ENCODE measurements at regions not wholly inside any gene's neighbourhood (a gene's known extent, or its start where the extent isn't known, plus 50 kb on each side); places are given as distances from the start of the nearest gene placed in this dataset.

DNA sequence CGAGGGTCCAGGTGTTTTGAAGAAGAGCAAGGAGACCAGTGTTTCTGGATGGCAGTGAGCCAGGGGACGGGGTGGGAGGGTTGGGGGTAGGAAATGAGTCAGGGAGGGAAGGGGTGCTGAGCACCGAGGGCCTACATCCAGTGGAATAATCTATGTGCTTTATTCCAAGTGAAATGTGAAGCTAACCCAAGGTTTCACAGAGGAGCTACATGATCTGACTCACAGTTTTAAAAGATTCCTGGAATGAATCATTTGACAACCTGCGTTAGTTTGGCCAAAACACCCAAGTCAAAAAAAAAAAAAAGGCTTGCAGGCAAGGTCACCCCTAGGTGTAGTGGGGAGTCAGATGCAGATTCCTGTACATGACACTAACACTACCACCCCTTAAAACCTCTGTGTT, 419.7 kb upstream of the MEX3C start:
- no peak for DNase-seq (ENCODE audit: low spot score)
- TF ChIP-seq, protein P1, sequence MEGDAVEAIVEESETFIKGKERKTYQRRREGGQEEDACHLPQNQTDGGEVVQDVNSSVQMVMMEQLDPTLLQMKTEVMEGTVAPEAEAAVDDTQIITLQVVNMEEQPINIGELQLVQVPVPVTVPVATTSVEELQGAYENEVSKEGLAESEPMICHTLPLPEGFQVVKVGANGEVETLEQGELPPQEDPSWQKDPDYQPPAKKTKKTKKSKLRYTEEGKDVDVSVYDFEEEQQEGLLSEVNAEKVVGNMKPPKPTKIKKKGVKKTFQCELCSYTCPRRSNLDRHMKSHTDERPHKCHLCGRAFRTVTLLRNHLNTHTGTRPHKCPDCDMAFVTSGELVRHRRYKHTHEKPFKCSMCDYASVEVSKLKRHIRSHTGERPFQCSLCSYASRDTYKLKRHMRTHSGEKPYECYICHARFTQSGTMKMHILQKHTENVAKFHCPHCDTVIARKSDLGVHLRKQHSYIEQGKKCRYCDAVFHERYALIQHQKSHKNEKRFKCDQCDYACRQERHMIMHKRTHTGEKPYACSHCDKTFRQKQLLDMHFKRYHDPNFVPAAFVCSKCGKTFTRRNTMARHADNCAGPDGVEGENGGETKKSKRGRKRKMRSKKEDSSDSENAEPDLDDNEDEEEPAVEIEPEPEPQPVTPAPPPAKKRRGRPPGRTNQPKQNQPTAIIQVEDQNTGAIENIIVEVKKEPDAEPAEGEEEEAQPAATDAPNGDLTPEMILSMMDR (IDR thresholded peaks at IDR 0.05): no peak

DNA sequence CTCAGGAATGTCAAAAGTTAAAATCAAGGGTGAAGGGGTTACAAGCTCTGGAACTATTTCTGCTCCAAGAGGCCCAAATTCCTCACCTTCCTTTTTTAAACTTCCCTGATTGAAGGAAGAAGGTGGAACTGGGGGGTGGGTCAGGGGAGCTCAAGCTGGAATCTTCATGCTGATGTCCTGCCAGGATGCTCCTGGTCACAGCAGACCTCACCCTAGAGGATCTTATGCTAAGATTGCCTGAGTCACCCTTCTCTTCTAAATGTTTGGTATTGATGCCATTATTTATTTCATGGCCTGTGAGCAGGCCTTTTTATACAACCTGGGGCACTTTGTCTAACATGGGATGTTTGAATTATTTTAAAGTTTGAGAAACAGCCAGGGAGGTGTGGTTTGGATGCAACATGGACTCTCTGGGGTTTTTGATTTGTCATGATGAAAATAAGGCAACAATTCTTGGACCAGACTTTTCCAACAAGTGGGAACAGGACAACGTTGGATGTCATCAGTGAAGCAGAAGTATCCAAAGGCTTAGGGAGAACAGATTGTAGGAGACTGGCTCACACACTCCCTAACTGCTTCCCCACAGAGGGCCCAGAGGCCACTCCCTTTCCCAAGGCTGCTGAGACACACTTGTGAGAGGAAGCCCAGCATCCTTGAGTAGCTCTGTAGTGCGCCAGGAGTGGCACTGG, 420.2 kb upstream of the MEX3C start:
- H3K27me3 Mint-ChIP-seq (ENCODE audit: low read depth): peaks cover 15% of the 10 kb centered on the region
- no peaks in the 10 kb centered on the region for H3K4me1 Mint-ChIP-seq (ENCODE audit: low read depth)
- H3K36me3 Mint-ChIP-seq (ENCODE audit: low read depth): no peaks in the 10 kb centered on the region
- no peak overlapping the region for H3K27ac Mint-ChIP-seq (ENCODE audit: unreplicated experiment)
- no peak overlapping the region for H3K4me3 Mint-ChIP-seq (ENCODE audit: unreplicated experiment)
- no peaks in the 10 kb centered on the region for H3K9me3 Mint-ChIP-seq (ENCODE audit: low read depth)
- DNase-seq (ENCODE audit: low spot score): no peak
- TF ChIP-seq, protein P1 (IDR thresholded peaks at IDR 0.05): no peak

More for the DNA sequence above, 419.7 kb upstream of the MEX3C start:
- no peak overlapping the region for H3K4me3 Mint-ChIP-seq (ENCODE audit: unreplicated experiment)
- H3K4me1 Mint-ChIP-seq (ENCODE audit: low read depth): no peaks in the 10 kb centered on the region
- H3K27me3 Mint-ChIP-seq (ENCODE audit: low read depth): peaks cover 13% of the 10 kb centered on the region
- H3K27ac Mint-ChIP-seq (ENCODE audit: unreplicated experiment): no peak overlapping the region
- H3K36me3 Mint-ChIP-seq (ENCODE audit: low read depth): no peaks in the 10 kb centered on the region
- no peaks in the 10 kb centered on the region for H3K9me3 Mint-ChIP-seq (ENCODE audit: low read depth)

DNA sequence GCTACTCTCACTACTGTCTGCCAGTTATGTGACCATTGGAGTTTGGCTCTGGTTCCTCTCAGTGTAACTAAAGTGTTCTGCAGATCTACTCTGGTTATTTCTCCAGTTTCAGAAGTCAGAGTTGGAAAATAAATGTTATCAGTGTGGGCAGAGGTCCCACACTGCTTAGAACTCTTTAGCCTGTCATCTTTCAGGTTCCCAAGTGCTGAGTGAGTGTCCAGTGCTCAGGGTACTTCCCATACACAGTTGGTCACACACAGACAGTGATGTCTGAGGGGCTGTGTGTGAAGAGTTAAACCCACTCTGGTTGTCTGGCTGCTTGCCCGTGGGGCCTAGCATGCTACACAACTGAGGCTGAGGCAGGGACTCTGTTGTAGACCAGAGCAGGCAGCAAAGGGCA, 421.8 kb upstream of the MEX3C start:
- no peaks in the 10 kb centered on the region for H3K9me3 Mint-ChIP-seq (ENCODE audit: low read depth)
- H3K36me3 Mint-ChIP-seq (ENCODE audit: low read depth): no peaks in the 10 kb centered on the region
- peaks cover 27% of the 10 kb centered on the region for H3K27me3 Mint-ChIP-seq (ENCODE audit: low read depth)
- no peak overlapping the region for H3K27ac Mint-ChIP-seq (ENCODE audit: unreplicated experiment)
- no peak for DNase-seq (ENCODE audit: low spot score)
- TF ChIP-seq, protein P1 (IDR thresholded peaks at IDR 0.05): no peak
- H3K4me1 Mint-ChIP-seq (ENCODE audit: low read depth): no peaks in the 10 kb centered on the region
- no peak overlapping the region for H3K4me3 Mint-ChIP-seq (ENCODE audit: unreplicated experiment)

DNA sequence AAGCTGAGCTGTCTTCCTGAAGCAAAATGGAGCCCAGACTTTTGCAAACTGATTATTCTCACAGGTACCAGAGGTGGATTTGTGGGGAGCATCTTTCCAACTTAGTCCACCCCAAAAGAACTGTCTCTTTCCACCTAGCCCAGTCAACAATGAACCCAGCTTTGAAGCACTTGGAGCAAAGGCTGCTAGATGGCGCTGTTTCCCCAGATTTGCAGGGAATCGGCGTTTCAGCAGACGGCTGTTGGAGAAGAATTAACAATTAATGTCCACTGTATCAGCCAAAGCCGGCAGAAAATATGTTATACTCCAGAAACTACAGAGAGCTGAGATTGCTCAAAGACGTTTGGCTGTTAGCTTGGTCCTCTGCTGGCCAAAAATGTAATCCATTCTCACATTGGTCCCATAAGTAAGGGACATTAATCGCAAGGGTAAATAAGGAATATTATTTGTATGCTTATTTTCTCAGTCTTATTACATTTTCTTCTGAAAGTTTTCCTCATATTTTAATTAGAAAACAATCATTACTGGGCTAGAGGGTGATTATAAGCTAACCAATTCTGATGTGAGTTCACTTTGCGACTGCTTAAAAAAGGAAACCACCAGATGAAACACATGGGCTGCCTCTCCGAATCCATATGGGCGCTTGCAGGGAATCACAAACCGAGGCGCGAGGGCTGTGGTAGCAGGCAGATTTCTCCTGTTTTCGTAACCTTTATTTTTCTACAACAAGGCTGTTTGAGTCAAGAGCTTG, 423.8 kb upstream of the MEX3C start:
- Mint-ChIP-seq H3K4me1 (ENCODE audit: low read depth) (no peaks in the 10 kb centered on the region), H3K4me3 (ENCODE audit: unreplicated experiment) (peak overlapping the region; percentile 48), H3K36me3 (ENCODE audit: low read depth) (no peaks in the 10 kb centered on the region), H3K27me3 (ENCODE audit: low read depth) (peaks cover 29% of the 10 kb centered on the region), H3K27ac (ENCODE audit: unreplicated experiment) (no peak overlapping the region), H3K9me3 (ENCODE audit: low read depth) (no peaks in the 10 kb centered on the region)
- DNase-seq (ENCODE audit: low spot score): no peak
- TF ChIP-seq, protein P1 (IDR thresholded peaks at IDR 0.05): peak; percentile 83

DNA sequence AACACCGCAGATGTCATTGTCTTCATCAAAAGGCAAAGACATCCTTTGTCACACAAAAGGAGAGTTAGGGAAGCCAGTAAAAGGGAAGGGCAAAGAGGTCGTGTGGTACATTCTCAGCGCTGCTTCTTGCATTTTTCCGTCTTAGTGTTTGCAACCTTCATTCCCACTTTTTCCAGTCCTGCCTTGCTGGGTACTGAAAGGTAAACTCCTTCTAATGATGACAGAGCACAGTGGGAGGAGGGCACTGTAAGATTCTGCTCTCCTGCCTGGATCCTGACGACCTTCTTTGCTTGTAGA, 424.3 kb upstream of the MEX3C start:
- peak overlapping the region; percentile 48 for H3K4me3 Mint-ChIP-seq (ENCODE audit: unreplicated experiment)
- H3K36me3 Mint-ChIP-seq (ENCODE audit: low read depth): no peaks in the 10 kb centered on the region
- TF ChIP-seq, protein P1 (IDR thresholded peaks at IDR 0.05): no peak
- no peaks in the 10 kb centered on the region for H3K9me3 Mint-ChIP-seq (ENCODE audit: low read depth)
- no peak overlapping the region for H3K27ac Mint-ChIP-seq (ENCODE audit: unreplicated experiment)
- H3K4me1 Mint-ChIP-seq (ENCODE audit: low read depth): no peaks in the 10 kb centered on the region
- peaks cover 31% of the 10 kb centered on the region for H3K27me3 Mint-ChIP-seq (ENCODE audit: low read depth)
- no peak for DNase-seq (ENCODE audit: low spot score)
